CD4-positive, alpha-beta T cell treated with Interferon gamma for 1 hour (primary cell): ENCODE measurements at regions not wholly inside any gene's neighbourhood (a gene's known extent, or its start where the extent isn't known, plus 50 kb on each side); places are given as distances from the start of the nearest gene placed in this dataset.

ENCODE experiments used
- DNase-seq: peaks from one replicate; pipeline ENCODE4 v3.0.0-alpha.2; 2020

DNA sequence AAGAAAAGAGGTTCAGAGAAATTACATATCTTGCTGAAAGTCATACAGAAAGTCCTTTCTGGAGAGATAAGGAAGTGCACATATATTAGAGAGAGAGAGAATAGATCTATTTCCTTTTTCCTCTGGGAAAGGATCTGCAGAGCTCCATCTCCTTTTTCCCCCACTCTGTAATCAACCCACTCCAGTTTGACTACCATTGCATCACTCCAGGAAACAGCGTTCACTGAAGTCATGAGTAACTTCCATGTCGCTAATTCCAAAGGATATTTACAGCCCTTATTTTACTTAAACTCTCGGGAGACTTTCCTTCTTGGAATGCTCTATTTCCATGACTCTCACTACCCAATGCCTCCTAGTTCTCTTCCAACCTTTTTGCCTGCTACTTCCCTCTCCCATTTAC, 72.5 kb upstream of the PARP11 start:
- DNase-seq, result no peak

- no peak for DNase-seq
Measured at GRCh38 chr12:3944620-3945019, 71.4 kb upstream of the PARP11 start.

DNA sequence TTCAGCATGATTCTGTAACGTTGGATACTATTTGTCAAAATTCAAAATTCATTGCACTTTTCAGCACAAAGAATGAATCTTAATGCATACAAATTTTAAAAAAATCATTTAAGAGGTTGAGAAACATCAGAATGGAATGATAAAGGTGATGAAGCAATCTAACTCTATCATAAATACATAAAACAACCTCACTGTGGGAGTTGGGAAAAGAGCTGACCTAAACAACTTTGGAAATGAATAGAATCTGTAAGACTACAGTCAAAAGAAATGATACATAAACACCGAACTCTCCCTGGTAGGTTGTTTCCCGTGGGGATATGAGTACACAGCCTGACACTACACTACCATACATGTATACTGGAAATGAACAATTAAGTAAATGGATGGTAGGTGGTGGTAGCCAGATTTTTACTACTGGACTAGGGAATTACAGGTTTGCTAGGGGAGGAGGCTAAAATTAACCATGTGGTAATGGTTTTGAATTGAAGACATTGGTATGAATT, 64.9 kb upstream of the PARP11 start:
- DNase-seq, result no peak

- DNase-seq, result no peak
Measured at GRCh38 chr12:3935078-3935477, 61.9 kb upstream of the PARP11 start.

- no peak for DNase-seq
Measured at GRCh38 chr12:3933819-3934192, 60.6 kb upstream of the PARP11 start.

- no peak for DNase-seq
Measured at GRCh38 chr12:3933074-3933818, 60.0 kb upstream of the PARP11 start.

DNA sequence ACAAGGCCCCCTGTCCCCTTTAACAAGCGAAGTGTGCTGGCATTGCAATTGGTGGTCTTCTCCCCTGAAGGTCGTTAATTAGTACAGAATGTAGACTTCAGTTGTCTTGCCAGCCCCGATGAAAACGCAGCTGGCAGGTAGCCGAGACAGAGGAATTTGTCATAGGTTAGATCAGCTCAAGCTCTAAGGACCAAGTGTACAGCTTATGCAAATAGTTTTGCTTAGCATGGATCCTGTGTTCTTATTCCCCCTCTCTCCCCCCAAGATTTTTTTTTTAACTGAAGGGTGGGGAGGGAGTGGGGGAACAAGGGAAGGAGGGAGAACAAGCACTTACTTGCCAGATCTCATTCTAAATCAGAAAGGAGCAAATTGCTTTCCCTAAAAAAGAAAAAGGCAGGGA, 58.6 kb upstream of the PARP11 start:
- DNase-seq, result no peak

DNA sequence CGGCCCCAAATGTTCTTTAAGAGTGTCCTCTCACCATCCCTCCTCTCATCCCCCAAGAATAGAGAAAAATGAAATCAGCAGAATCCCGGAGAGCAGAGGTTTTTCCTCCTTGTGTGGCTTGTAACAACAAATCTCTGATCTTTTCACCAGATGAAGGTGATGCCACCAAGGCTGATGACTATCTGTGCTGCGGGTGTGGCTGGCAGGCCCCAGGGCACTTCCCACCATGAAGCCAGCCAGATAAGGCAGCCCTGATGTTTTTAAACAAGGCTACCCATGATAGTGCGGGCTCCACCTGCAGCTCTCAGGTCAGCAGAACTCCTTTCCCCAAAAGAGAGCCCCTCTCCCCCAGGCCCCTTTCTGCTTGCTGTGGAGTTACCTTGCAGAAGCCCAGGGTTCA, 58.0 kb upstream of the PARP11 start:
- DNase-seq, result no peak

GRCh38 chr12:3929875-3930615, 56.8 kb upstream of the PARP11 start:
- no peak for DNase-seq

DNA sequence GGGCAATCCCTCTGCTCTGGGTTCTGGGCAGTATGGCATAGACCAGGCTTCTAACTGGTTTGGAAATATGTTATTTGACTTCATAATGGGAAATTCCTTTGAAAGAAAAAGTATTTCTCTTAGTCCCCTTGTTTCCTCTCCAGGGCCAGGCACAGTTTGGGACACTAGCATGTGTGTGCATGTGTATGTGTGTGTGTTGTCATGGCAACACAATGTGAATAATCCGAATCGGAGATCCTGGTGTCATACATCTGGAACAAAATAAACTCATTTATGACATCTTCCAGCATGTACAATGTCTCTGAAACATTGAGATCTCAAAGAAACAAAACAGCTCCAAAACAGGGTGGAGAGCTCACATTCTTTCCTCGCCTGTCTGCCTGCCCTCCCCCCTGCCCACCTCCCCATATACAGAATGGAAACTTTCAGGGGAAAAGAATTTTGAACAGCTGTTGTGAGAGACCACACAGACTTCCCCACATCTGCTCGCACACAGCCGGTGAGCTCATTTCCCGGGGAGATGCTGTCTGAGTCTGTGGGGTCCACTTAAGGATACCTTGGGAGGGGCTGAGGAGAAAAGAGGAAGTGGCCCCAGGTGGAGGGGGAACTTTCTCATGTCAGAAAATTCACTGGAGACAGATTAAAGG, 55.5 kb upstream of the PARP11 start:
- DNase-seq, result peak; percentile 5

GRCh38 chr12:3925621-3926020, 52.4 kb upstream of the PARP11 start:
- DNase-seq, result no peak

DNA sequence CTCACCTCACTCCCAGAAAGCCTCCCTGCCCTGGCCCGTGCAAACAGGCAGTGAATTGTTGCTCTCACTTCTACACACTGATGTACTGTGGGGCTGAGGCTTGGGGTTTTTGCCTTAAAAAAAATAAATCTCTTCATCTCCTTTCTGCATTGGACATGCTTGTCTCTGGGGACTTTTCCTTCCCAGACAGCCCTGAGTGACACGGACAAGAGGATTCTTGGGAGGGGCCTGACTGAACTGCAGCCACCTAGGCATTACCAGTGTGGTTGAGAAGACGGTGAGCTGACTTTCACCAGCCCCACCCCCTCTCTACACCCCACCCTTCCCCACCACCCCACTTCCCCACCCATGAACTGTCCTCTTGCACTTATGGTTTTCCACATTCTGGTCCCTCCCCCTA, 51.6 kb upstream of the PARP11 start:
- no peak for DNase-seq

DNA sequence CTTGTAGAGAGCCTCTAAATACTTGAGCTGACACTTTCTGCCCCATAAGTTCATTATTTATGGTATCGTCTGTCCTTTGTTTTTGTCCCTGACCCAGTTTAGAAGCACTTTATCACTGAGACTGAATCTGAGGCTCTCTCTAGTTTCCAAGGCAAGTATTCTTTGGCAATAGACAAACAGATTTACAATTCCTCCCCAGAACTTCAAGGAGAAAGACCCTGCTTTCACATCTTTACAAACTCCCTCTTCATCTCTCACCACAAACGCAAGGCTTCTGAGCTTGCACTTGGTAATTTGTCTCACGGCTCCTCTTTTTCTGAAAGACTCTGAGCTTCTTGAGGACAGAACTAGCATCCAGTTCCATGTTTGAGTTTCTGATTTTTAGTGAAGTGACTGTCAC, 49.8 kb upstream of the PARP11 start:
- DNase-seq, result no peak
